Smooth muscle cell (in vitro differentiated cells): ENCODE measurements at regions not wholly inside any gene's neighbourhood (a gene's known extent, or its start where the extent isn't known, plus 50 kb on each side); places are given as distances from the start of the nearest gene placed in this dataset.

ENCODE experiments used
- DNase-seq: peaks from one replicate; lab custom pipeline; 2025; ENCODE audit not compliant: unreplicated experiment; lab: John Stamatoyannopoulos, UW
- H2AFZ ChIP-seq: fragments of 200-600 bp; sonication (generic); 2 replicates; pipeline ENCODE4 v1.6.0; 2016; ENCODE audit warnings: antibody characterized with exemption, low read depth, mild to moderate bottlenecking
- H3F3A ChIP-seq: fragments of 200-600 bp; sonication (generic); 2 replicates; pipeline ENCODE4 v1.6.0; 2017; ENCODE audit warnings: antibody characterized with exemption, low read depth
- H3K27ac ChIP-seq: fragments of 200-600 bp; sonication (generic); 2 replicates; pipeline ENCODE4 v1.5.1; 2016; ENCODE audit warnings: low read depth, mild to moderate bottlenecking
- H3K27me3 ChIP-seq: fragments of 200-600 bp; sonication (generic); 2 replicates; pipeline ENCODE4 v1.6.1; 2016; ENCODE audit warnings: low read depth, mild to moderate bottlenecking
- H3K36me3 ChIP-seq: fragments of 200-600 bp; sonication (generic); 2 replicates; pipeline ENCODE4 v1.5.1; 2016; ENCODE audit warnings: low read depth
- H3K4me1 ChIP-seq: fragments of 200-600 bp; sonication (generic); 2 replicates; pipeline ENCODE4 v1.5.1; 2016; ENCODE audit warnings: low read depth
- H3K4me2 ChIP-seq: fragments of 200-600 bp; sonication (generic); 2 replicates; pipeline ENCODE4 v1.6.0; 2016; ENCODE audit warnings: mild to moderate bottlenecking
- H3K4me3 ChIP-seq: fragments of 200-600 bp; sonication (generic); 2 replicates; pipeline ENCODE4 v1.5.1; 2016; ENCODE audit warnings: mild to moderate bottlenecking
- H3K79me2 ChIP-seq: fragments of 200-600 bp; sonication (generic); 2 replicates; pipeline ENCODE4 v1.6.0; 2016; ENCODE audit warnings: low read depth, mild to moderate bottlenecking
- H3K9ac ChIP-seq: fragments of 200-600 bp; sonication (generic); 2 replicates; pipeline ENCODE4 v1.6.0; 2016; ENCODE audit warnings: low read depth
- H3K9me3 ChIP-seq: fragments of 200-600 bp; sonication (generic); replicated peaks from 2 replicates; pipeline ENCODE4 v1.5.1; 2016; ENCODE audit warnings: low read depth
- H4K20me1 ChIP-seq: fragments of 200-600 bp; sonication (generic); 2 replicates; pipeline ENCODE4 v1.6.0; 2016; ENCODE audit warnings: low read depth
- WGBS: methylation state at CpG from one replicate; pipeline ENCODE4 v1.1.7; 2016; ENCODE audit warnings: low lambda C conversion rate; 5-methylcytosine and 5-hydroxymethylcytosine counted together
- TF ChIP-seq, protein P1 (sequence below): fragments of 200-600 bp; sonication (generic); IDR thresholded peaks from 2 replicates; pipeline ENCODE4 v1.5.1; 2017; ENCODE audit warnings: borderline replicate concordance, mild to moderate bottlenecking, antibody characterized with exemption; ENCODE audit not compliant: insufficient read depth, poor library complexity, severe bottlenecking

DNA sequence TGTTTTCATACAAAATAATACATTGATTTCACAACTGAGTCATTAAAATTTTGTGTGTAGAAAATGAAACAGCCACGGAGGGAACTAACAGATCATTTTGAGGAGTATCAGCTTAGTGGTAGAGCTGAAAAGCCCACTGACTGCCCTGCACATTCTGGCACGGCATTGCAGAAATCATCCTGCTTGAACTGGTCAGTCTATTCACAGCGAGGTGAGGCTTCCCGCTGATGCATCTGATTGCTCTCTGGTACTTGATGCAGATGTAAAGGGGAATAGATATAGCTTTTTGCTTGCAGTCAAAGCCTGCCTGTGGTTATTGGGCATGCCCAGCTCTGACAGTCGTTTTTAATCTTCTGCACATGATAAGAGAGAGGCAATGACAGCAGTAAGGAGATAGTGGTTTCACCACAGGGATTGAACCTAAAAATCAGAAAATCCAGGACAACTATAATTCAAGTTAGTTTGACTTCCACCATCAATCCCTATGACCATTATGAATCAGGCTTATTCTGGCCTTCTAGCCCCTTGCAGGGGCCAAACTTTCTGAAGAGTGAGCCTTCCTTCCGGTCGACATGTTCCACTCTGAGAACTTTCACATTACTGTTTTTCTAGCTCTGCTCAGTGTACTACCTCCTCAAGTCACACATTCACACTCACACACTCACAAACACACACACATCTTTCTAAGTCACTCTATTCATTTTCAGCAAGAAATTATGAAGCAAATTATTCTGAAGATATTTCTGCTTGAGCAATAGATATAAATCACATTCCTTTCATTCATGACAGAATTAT is 782.8 kb upstream of the NUDT12 start:
- H2AFZ ChIP-seq, result peak overlapping the region; percentile 23
- no peak for DNase-seq
- no peaks in the 10 kb centered on the region for H3F3A ChIP-seq
- TF ChIP-seq, protein P1, sequence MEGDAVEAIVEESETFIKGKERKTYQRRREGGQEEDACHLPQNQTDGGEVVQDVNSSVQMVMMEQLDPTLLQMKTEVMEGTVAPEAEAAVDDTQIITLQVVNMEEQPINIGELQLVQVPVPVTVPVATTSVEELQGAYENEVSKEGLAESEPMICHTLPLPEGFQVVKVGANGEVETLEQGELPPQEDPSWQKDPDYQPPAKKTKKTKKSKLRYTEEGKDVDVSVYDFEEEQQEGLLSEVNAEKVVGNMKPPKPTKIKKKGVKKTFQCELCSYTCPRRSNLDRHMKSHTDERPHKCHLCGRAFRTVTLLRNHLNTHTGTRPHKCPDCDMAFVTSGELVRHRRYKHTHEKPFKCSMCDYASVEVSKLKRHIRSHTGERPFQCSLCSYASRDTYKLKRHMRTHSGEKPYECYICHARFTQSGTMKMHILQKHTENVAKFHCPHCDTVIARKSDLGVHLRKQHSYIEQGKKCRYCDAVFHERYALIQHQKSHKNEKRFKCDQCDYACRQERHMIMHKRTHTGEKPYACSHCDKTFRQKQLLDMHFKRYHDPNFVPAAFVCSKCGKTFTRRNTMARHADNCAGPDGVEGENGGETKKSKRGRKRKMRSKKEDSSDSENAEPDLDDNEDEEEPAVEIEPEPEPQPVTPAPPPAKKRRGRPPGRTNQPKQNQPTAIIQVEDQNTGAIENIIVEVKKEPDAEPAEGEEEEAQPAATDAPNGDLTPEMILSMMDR, result no peak
- no peaks in the 10 kb centered on the region for H3K27me3 ChIP-seq
- no peaks in the 10 kb centered on the region for H4K20me1 ChIP-seq
- no peaks in the 10 kb centered on the region for H3K36me3 ChIP-seq
- no peaks in the 10 kb centered on the region for H3K9me3 ChIP-seq
- no peaks in the 10 kb centered on the region for H3K79me2 ChIP-seq
- no peaks in the 10 kb centered on the region for H3K4me1 ChIP-seq
- H3K4me2 ChIP-seq, result peak overlapping the region; percentile 16
- 52% methylated on average over 7 of the region's 7 CpGs for WGBS
- H3K27ac ChIP-seq, result no peak overlapping the region
- no peak overlapping the region for H3K9ac ChIP-seq
- H3K4me3 ChIP-seq, result no peak overlapping the region

DNA sequence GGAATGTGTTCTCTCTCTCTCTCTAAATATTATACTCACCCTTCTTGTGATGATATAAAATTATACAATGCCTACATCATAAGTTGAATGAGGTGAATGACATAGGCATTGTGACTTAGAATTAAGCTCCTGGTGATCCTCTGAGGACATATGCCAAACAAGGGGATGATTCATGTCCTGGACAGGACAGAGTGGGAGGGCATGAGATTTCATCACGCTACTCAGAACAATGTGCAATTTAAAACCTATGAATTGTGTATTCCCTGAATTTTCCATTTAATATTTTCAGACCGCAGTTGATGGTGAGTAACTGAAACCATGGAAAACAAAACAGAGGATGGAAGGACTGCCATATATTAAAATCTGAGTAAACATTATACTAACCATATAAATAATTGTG is 782.2 kb upstream of the NUDT12 start:
- no peaks in the 10 kb centered on the region for H3K9me3 ChIP-seq
- H3K4me3 ChIP-seq, result no peak overlapping the region
- H3K36me3 ChIP-seq, result no peaks in the 10 kb centered on the region
- no peak overlapping the region for H3K27ac ChIP-seq
- H3K79me2 ChIP-seq, result no peaks in the 10 kb centered on the region
- H3K4me1 ChIP-seq, result no peaks in the 10 kb centered on the region
- H2AFZ ChIP-seq, result no peak overlapping the region
- H3K27me3 ChIP-seq, result no peaks in the 10 kb centered on the region
- H3K9ac ChIP-seq, result no peak overlapping the region
- no peak for DNase-seq
- H3K4me2 ChIP-seq, result peak overlapping the region; percentile 16
- no peaks in the 10 kb centered on the region for H4K20me1 ChIP-seq
- TF ChIP-seq, protein P1, result no peak
- H3F3A ChIP-seq, result no peaks in the 10 kb centered on the region
- 51% methylated on average over 2 of the region's 2 CpGs for WGBS

DNA sequence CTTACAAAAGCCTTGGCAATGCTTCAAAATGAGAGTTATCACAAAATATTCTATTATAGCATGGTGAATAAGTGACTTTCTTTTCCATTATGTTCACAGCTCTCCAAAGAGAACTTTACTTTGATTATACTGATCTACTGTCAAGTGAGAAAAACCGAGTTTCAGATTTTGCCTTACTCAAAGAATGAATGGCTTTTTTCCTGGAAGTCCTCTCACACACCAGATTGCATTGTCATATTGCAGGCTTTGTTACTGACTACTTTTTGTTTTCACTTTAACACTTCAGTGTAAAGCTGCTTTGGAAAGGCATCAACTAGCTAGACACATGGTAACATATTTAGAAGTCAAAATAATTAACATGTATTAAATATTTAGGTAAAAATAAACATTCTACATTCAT is 765.2 kb upstream of the NUDT12 start:
- WGBS, result 71% methylated on average over 1 of the region's 1 CpG
- H2AFZ ChIP-seq, result no peak overlapping the region
- DNase-seq, result no peak

More for the DNA sequence above, 765.2 kb upstream of the NUDT12 start:
- H3F3A ChIP-seq, result no peaks in the 10 kb centered on the region
- no peaks in the 10 kb centered on the region for H4K20me1 ChIP-seq
- no peak overlapping the region for H3K4me2 ChIP-seq
- TF ChIP-seq, protein P1, result no peak
- H3K4me1 ChIP-seq, result no peaks in the 10 kb centered on the region
- H3K27ac ChIP-seq, result no peak overlapping the region
- no peaks in the 10 kb centered on the region for H3K27me3 ChIP-seq
- H3K9ac ChIP-seq, result no peak overlapping the region
- H3K36me3 ChIP-seq, result no peaks in the 10 kb centered on the region
- no peaks in the 10 kb centered on the region for H3K9me3 ChIP-seq
- H3K4me3 ChIP-seq, result no peak overlapping the region
- H3K79me2 ChIP-seq, result no peaks in the 10 kb centered on the region
